ENCODE measurements at regions not wholly inside any gene's neighbourhood (a gene's known extent, or its start where the extent isn't known, plus 50 kb on each side); places are given as distances from the start of the nearest gene placed in this dataset.

- no peak for TF ChIP-seq CTCF (IDR thresholded peaks at IDR 0.05)
- TF ChIP-seq POLR2A (IDR thresholded peaks at IDR 0.05), result no peak
Measured at GRCh38 chr4:117481742-117482141, 396.4 kb upstream of the TRAM1L1 start.
